GM12891 (cell line): ENCODE measurements at regions not wholly inside any gene's neighbourhood (a gene's known extent, or its start where the extent isn't known, plus 50 kb on each side); places are given as distances from the start of the nearest gene placed in this dataset.

Experiments
- PAX5 ChIP-seq: IDR thresholded peaks from 2 replicates; pipeline ENCODE4 v1.6.1; 2011; ENCODE audit warnings: low read length, moderate library complexity, mild to moderate bottlenecking; ENCODE audit not compliant: insufficient read depth, severe bottlenecking
- POLR2A ChIP-seq: IDR thresholded peaks from 2 replicates; pipeline ENCODE4 v1.6.1; 2011; ENCODE audit warnings: low read depth, low read length, control low read depth
- POLR2AphosphoS5 ChIP-seq: IDR thresholded peaks from 2 replicates; pipeline ENCODE4 v1.6.1; 2011; ENCODE audit warnings: low read depth, low read length, control low read depth
- SPI1 ChIP-seq: IDR thresholded peaks from 2 replicates; pipeline ENCODE4 v1.6.1; 2011; ENCODE audit warnings: low read depth, low read length, control low read depth
- TAF1 ChIP-seq: IDR thresholded peaks from 2 replicates; pipeline ENCODE4 v1.6.1; 2011; ENCODE audit warnings: low read depth, low read length, control low read depth

DNA sequence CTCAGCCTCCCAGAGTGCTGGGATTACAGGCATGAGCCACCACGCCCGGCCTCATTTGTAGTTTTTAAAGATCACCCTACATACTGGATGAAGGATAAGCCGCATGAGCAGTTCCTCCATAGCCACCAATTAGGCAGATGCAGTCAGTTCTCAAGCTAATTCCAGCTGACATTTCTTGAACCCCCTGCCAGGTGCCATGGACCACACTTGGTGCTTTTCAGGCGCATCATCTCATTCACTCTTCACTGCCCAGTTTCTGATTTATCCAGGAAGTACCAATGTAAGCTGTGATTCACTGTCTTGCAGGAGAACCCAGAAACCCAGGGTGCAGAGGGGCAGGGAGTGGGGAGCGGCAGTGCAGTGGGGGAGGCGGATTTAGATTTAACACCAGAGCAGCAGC is 56.5 kb upstream of the RASA2 start:
- TF ChIP-seq POLR2A: no peak
- TF ChIP-seq POLR2AphosphoS5: no peak
- no peak for TF ChIP-seq SPI1
- no peak for TF ChIP-seq PAX5
- TF ChIP-seq TAF1: no peak
